Mucosa of descending colon (tissue), 3 donors: ENCODE measurements at regions not wholly inside any gene's neighbourhood (a gene's known extent, or its start where the extent isn't known, plus 50 kb on each side); places are given as distances from the start of the nearest gene placed in this dataset.
A peak's percentile ranks its signal among the peaks of the same experiment; 100 is the strongest.

Experiments used
- ATAC-seq: fragments of 200-7000 bp; cut with Tn5 transposase; one replicate; pipeline ENCODE4 v1.9.1; 2020; ENCODE audit warnings: mild to moderate bottlenecking, moderate library complexity
- DNase-seq, 3 donors: peaks; one replicate each; pipeline ENCODE4 v3.0.0-alpha.2; 2020
- H3K36me3 ChIP-seq: fragments of 200-600 bp; one replicate; pipeline ENCODE4 v1.8.0; 2021; ENCODE audit warnings: low read depth, mild to moderate bottlenecking
- H3K4me1 ChIP-seq: fragments of 200-600 bp; one replicate; pipeline ENCODE4 v1.8.0; 2021; ENCODE audit warnings: low read depth, mild to moderate bottlenecking
- H3K4me3 ChIP-seq: fragments of 200-600 bp; one replicate; pipeline ENCODE4 v1.8.0; 2021; ENCODE audit warnings: mild to moderate bottlenecking
- H3K9me3 ChIP-seq: fragments of 200-600 bp; one replicate; pipeline ENCODE4 v1.8.0; 2021; ENCODE audit warnings: mild to moderate bottlenecking
- intact Hi-C, 2 donors: fragments of 100-400 bp; cut with DNase I in 1 of 2; cut with micrococcal nuclease in 1 of 2; formaldehyde crosslinking; loops; one replicate each; pipeline versions ENCODE4 v1.11.0 to v1.11.1; 2022; cut with DNase I, micrococcal nuclease
- TF ChIP-seq, protein P1 (sequence below): fragments of 200-600 bp; IDR thresholded peaks from one replicate; pipeline ENCODE4 v1.8.0; 2022; ENCODE audit warnings: antibody characterized with exemption, mild to moderate bottlenecking
- donor health status: DM: no; HTN: no; CAD: no; lungs with moderate emphysema.
- donor health status: DM: no; HTN: no; CAD: no.
- donor health status: DM: no; HTN: yes; CAD: no.

DNA sequence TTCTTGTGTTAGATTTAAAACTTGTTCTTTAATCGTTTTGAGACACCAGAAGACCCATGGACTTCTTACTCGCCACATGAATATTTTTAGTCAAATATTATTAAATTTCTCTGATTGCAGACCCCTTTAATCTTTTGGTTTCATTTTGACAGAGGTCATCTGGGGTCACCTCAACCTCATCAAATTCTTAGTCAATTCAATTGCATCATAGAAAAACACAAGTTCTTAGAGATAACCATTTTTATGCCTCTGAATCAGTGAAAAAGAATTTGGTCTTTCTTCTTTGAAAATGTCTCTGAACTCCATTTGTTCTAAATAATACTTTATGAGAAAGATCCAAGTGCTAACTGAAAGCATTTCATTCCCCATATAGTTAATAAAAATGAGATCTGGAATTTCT is 55.2 kb upstream of the CBLN4 start:
- H3K4me1 ChIP-seq, result no peaks in the 10 kb centered on the region
- intact Hi-C loops, result no loop called here
- DNase-seq (no peak), ATAC-seq (no peak)
- TF ChIP-seq, protein P1, sequence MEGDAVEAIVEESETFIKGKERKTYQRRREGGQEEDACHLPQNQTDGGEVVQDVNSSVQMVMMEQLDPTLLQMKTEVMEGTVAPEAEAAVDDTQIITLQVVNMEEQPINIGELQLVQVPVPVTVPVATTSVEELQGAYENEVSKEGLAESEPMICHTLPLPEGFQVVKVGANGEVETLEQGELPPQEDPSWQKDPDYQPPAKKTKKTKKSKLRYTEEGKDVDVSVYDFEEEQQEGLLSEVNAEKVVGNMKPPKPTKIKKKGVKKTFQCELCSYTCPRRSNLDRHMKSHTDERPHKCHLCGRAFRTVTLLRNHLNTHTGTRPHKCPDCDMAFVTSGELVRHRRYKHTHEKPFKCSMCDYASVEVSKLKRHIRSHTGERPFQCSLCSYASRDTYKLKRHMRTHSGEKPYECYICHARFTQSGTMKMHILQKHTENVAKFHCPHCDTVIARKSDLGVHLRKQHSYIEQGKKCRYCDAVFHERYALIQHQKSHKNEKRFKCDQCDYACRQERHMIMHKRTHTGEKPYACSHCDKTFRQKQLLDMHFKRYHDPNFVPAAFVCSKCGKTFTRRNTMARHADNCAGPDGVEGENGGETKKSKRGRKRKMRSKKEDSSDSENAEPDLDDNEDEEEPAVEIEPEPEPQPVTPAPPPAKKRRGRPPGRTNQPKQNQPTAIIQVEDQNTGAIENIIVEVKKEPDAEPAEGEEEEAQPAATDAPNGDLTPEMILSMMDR, result no peak
- H3K4me3 ChIP-seq, result no peak overlapping the region
- H3K36me3 ChIP-seq, result no peaks in the 10 kb centered on the region
- H3K9me3 ChIP-seq, result no peaks in the 10 kb centered on the region

- DNase-seq (no peak), ATAC-seq (no peak)
- Histone ChIP-seq H3K9me3 (no peaks in the 10 kb centered on the region), H3K36me3 (no peaks in the 10 kb centered on the region), H3K4me3 (no peak overlapping the region), H3K4me1 (no peaks in the 10 kb centered on the region)
- TF ChIP-seq, protein P1, result no peak
- intact Hi-C loops, result no loop called here
These were observed 63.7 kb upstream of the CBLN4 start for GRCh38 chr20:56069016-56069415.

- no peaks in the 10 kb centered on the region for H3K4me1 ChIP-seq
- no peaks in the 10 kb centered on the region for H3K9me3 ChIP-seq
- ATAC-seq (no peak), DNase-seq (no peak)
- H3K36me3 ChIP-seq, result no peaks in the 10 kb centered on the region
- TF ChIP-seq, protein P1, result no peak
- no peak overlapping the region for H3K4me3 ChIP-seq
- intact Hi-C loops, result no loop called here
These were observed 66.8 kb upstream of the CBLN4 start for GRCh38 chr20:56072165-56072564.

DNA sequence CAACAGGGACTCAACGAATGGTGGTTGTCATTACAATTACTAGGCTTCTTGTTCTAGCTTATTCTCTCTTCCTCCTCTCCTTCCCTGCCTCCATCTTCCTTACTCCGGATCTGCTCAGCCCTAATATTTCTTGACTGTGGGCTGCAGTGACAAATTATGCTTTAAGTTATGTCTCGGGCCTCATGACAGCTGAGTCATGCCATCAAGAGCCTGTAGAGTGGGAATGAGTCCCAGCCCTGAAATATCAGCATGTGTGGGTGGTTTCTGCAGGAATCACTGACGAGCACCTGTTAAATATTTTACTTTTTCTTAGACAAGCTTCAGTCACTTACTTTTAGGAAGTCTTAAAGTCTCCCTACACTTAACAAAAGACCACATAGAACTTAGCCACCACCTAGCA is 83.1 kb upstream of the CBLN4 start:
- TF ChIP-seq, protein P1, result no peak
- Histone ChIP-seq H3K36me3 (no peaks in the 10 kb centered on the region), H3K4me1 (no peaks in the 10 kb centered on the region), H3K9me3 (no peaks in the 10 kb centered on the region), H3K4me3 (no peak overlapping the region)
- no peak for DNase-seq
- intact Hi-C loops, result no loop called here
- no peak for ATAC-seq

- ATAC-seq (no peak), DNase-seq (no peak)
- Histone ChIP-seq H3K4me1 (no peaks in the 10 kb centered on the region), H3K36me3 (no peaks in the 10 kb centered on the region), H3K4me3 (no peak overlapping the region), H3K9me3 (peaks cover 16% of the 10 kb centered on the region)
- intact Hi-C loops, result no loop called here
- TF ChIP-seq, protein P1, result no peak
These were observed 86.4 kb upstream of the CBLN4 start for GRCh38 chr20:56091628-56092234.

DNA sequence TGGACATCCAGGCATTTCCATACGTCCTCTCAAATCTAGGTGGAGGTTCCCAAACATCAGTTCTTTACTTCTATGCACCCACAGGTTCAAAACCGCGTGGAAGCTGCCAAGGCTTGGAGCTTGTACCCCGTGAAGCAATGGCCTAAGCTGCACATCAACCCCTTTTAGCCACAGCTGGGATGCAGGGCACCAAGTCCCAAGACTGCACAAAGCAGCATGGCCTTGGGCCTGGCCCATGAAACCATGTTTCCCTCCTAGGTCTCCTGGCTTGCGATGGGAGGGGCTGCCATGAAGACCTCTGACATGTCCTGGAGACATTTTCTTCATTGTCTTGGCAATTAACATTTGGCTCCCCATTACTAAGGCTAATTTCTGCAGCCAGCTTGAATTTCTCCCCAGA is 88.9 kb upstream of the CBLN4 start:
- no peaks in the 10 kb centered on the region for H3K36me3 ChIP-seq
- TF ChIP-seq, protein P1, result no peak
- H3K4me3 ChIP-seq, result no peak overlapping the region
- DNase-seq (peak in 1 of 3 donors; percentile 33), ATAC-seq (no peak)
- peaks cover 16% of the 10 kb centered on the region for H3K9me3 ChIP-seq
- H3K4me1 ChIP-seq, result no peaks in the 10 kb centered on the region
- intact Hi-C loops, result no loop called here
